GM19351 (cell line): ENCODE measurements at regions not wholly inside any gene's neighbourhood (a gene's known extent, or its start where the extent isn't known, plus 50 kb on each side); places are given as distances from the start of the nearest gene placed in this dataset.

Source experiments
- ATAC-seq: cut with Tn5 transposase; IDR thresholded peaks from one replicate; pipeline ENCODE4 v1.9.1; 2021; ENCODE audit warnings: mild to moderate bottlenecking, moderate library complexity; ENCODE audit not compliant: unreplicated experiment

- no peak for ATAC-seq
These were observed 216.9 kb downstream of the C9orf50 start for GRCh38 chr9:129403779-129404620.

- ATAC-seq, result no peak
These were observed 217.7 kb downstream of the C9orf50 start for GRCh38 chr9:129402931-129403778.

- no peak for ATAC-seq
These were observed 218.5 kb downstream of the C9orf50 start for GRCh38 chr9:129402371-129402739.

- ATAC-seq, result no peak
These were observed 219.1 kb downstream of the C9orf50 start for GRCh38 chr9:129401623-129402370.

- no peak for ATAC-seq
These were observed 219.8 kb downstream of the C9orf50 start for GRCh38 chr9:129400971-129401622.

GRCh38 chr9:129400001-129400970 is 220.6 kb downstream of the C9orf50 start:
- ATAC-seq, result no peak

GRCh38 chr9:129399634-129399990 is 221.3 kb downstream of the C9orf50 start:
- ATAC-seq, result no peak

- ATAC-seq, result no peak
These were observed 221.0 kb upstream of the IER5L start for GRCh38 chr9:129398961-129399633.

- no peak for ATAC-seq
These were observed 220.3 kb upstream of the IER5L start for GRCh38 chr9:129398101-129398960.

- no peak for ATAC-seq
These were observed 219.3 kb upstream of the IER5L start for GRCh38 chr9:129397335-129397734.

GRCh38 chr9:129396365-129396708 is 218.3 kb upstream of the IER5L start:
- ATAC-seq, result no peak

GRCh38 chr9:129395633-129396364 is 217.7 kb upstream of the IER5L start:
- ATAC-seq, result no peak

- ATAC-seq, result no peak
These were observed 216.8 kb upstream of the IER5L start for GRCh38 chr9:129394886-129395279.

- no peak for ATAC-seq
These were observed 216.2 kb upstream of the IER5L start for GRCh38 chr9:129394061-129394885.

GRCh38 chr9:129393064-129393463 is 215.0 kb upstream of the IER5L start:
- ATAC-seq, result no peak

- no peak for ATAC-seq
These were observed 214.1 kb upstream of the IER5L start for GRCh38 chr9:129392093-129392541.

- ATAC-seq, result no peak
These were observed 213.2 kb upstream of the IER5L start for GRCh38 chr9:129391221-129391661.
